ENCODE measurements at regions not wholly inside any gene's neighbourhood (a gene's known extent, or its start where the extent isn't known, plus 50 kb on each side); places are given as distances from the start of the nearest gene placed in this dataset. TPM values are rescaled to one million over a fixed set of nuclear protein-coding genes. Genes with fewer than 3 reads are reported as not detected.

Small RNAs in the stretch of these regions (microRNA-seq; reads per million reads assigned to microRNA genes)
- gene MIR4290 (ENCODE audit: borderline microRNAs expressed, borderline replicate concordance) = not detected

All from activated CD4-positive, alpha-beta T cell treated with anti-CD3 and anti-CD28 coated beads, Interleukin-2, amount 10 ng/mL, durations not matched to agents 7 days and 5 days (primary cell).